H1 (cell line): ENCODE measurements at regions not wholly inside any gene's neighbourhood (a gene's known extent, or its start where the extent isn't known, plus 50 kb on each side); places are given as distances from the start of the nearest gene placed in this dataset.

ENCODE experiments used
- CTCF ChIA-PET: fragments of 300-600 bp; sonication (Branson Sonifier 250); formaldehyde crosslinking; loops from one replicate; lab custom pipeline; 2021; ENCODE audit not compliant: partially characterized antibody; lab: Charles Lee
- POLR2A ChIA-PET: fragments of 300-600 bp; sonication (Branson Sonifier 250); formaldehyde crosslinking; loops from one replicate; lab custom pipeline; 2021; ENCODE audit warnings: inconsistent platforms; ENCODE audit not compliant: partially characterized antibody; lab: Charles Lee
- DNase-seq, 2 experiments: peaks; one replicate each; pipeline versions ENCODE4 v3.0.0 to v3.0.0-alpha.2; 2010 to 2022; ENCODE audit warnings: low spot score in 2 of 2, low read depth in 1 of 2, mixed read lengths in 1 of 2
- FAIRE-seq: peaks from 2 replicates; lab custom pipeline; 2011; peaks lifted over from hg19 to GRCh38; lab: Jason Lieb, UNC
- H2AFZ ChIP-seq: 2 replicates; pipeline ENCODE4 v1.8.1; 2012; ENCODE audit warnings: low read length, inconsistent platforms
- H2AK5ac ChIP-seq: 2 replicates; pipeline ENCODE4 v1.6.1; 2013; ENCODE audit warnings: low read depth, low read length
- H2BK120ac ChIP-seq: replicated peaks from 2 replicates; pipeline ENCODE3; 2013; ENCODE audit warnings: low read depth, low read length, inconsistent platforms
- H2BK12ac ChIP-seq: 2 replicates; pipeline ENCODE4 v1.6.1; 2013; ENCODE audit warnings: low read depth, low read length
- H2BK15ac ChIP-seq: 2 replicates; pipeline ENCODE4 v1.6.1; 2013; ENCODE audit warnings: low read length
- H2BK20ac ChIP-seq: 2 replicates; pipeline ENCODE4 v1.6.1; 2013; ENCODE audit warnings: low read length
- H2BK5ac ChIP-seq: 2 replicates; pipeline ENCODE4 v1.6.1; 2013; ENCODE audit warnings: low read depth, low read length
- H3K14ac ChIP-seq: 2 replicates; pipeline ENCODE4 v1.6.1; 2013; ENCODE audit warnings: inconsistent platforms; ENCODE audit not compliant: insufficient read length
- H3K18ac ChIP-seq: 2 replicates; pipeline ENCODE4 v1.6.1; 2013; ENCODE audit warnings: low read length; ENCODE audit errors: extremely low read depth
- H3K23ac ChIP-seq: 2 replicates; pipeline ENCODE4 v1.6.1; 2013; ENCODE audit warnings: inconsistent platforms; ENCODE audit not compliant: insufficient read length
- H3K23me2 ChIP-seq: 2 replicates; pipeline ENCODE4 v1.6.1; 2013; ENCODE audit warnings: low read depth, low read length
- H3K27ac ChIP-seq: 2 replicates; pipeline ENCODE4 v1.6.1; 2011; ENCODE audit warnings: low read depth, low read length, inconsistent platforms
- H3K27me3 ChIP-seq, 4 experiments: replicated peaks in 1 of 4; 1 replicate in 1 of 4; 2 replicates in 3 of 4; pipeline versions ENCODE4 v1.6.1 to v1.8.1; 2011 to 2013; ENCODE audit warnings: low read length in 3 of 4, mild to moderate bottlenecking in 3 of 4, inconsistent platforms in 2 of 4, mixed read lengths in 2 of 4, moderate library complexity in 1 of 4; ENCODE audit not compliant: control insufficient read depth in 3 of 4, insufficient read depth in 3 of 4; ENCODE audit errors: extremely low read depth in 1 of 4
- H3K36me3 ChIP-seq, 4 experiments: 2 replicates each; pipeline versions ENCODE4 v1.6.1 to v1.8.1; 2011 to 2013; ENCODE audit warnings: mild to moderate bottlenecking in 4 of 4, low read length in 3 of 4, moderate library complexity in 2 of 4, control low read depth in 1 of 4, inconsistent platforms in 1 of 4; ENCODE audit not compliant: insufficient read depth in 4 of 4, control insufficient read depth in 2 of 4
- H3K4ac ChIP-seq: replicated peaks from 2 replicates; pipeline ENCODE3; 2013; ENCODE audit warnings: low read length, low read depth, mixed read lengths, inconsistent platforms; ENCODE audit not compliant: insufficient read length
- H3K4me1 ChIP-seq, 4 experiments: replicated peaks in 1 of 4; 1 replicate in 1 of 4; 2 replicates in 3 of 4; pipeline versions ENCODE4 v1.6.1 to v1.8.1; 2011 to 2013; ENCODE audit warnings: low read length in 3 of 4, inconsistent platforms in 2 of 4, mixed read lengths in 1 of 4; ENCODE audit not compliant: insufficient read depth in 4 of 4, control insufficient read depth in 3 of 4
- H3K4me2 ChIP-seq, 2 experiments: 2 replicates each; pipeline versions ENCODE4 v1.6.1 to v1.8.1; 2011 to 2013; ENCODE audit warnings: low read depth in 2 of 2, low read length in 2 of 2, control low read depth in 1 of 2, inconsistent platforms in 1 of 2, mild to moderate bottlenecking in 1 of 2; ENCODE audit not compliant: insufficient read depth in 1 of 2
- H3K4me3 ChIP-seq, 4 experiments: fragments of 200-600, 300-600 bp in 1 of 4; sonication (generic), shearing (Covaris generic), sonication (Bioruptor Twin) in 1 of 4; 2 replicates each; pipeline versions ENCODE4 v1.5.1 to v1.8.1; 2011 to 2016; ENCODE audit warnings: low read length in 4 of 4, low read depth in 3 of 4, control low read depth in 2 of 4, inconsistent platforms in 2 of 4, mild to moderate bottlenecking in 2 of 4, mixed read lengths in 1 of 4, moderate library complexity in 1 of 4; ENCODE audit not compliant: insufficient read depth in 2 of 4; ENCODE audit errors: extremely low read depth in 1 of 4
- H3K56ac ChIP-seq: replicated peaks from 2 replicates; pipeline ENCODE3; 2013; ENCODE audit warnings: low read depth, mild to moderate bottlenecking, mixed read lengths, low read length, inconsistent platforms; ENCODE audit not compliant: insufficient read length
- H3K79me1 ChIP-seq: 2 replicates; pipeline ENCODE4 v1.6.1; 2013; ENCODE audit warnings: low read depth, low read length, control low read depth
- H3K79me2 ChIP-seq, 2 experiments: 2 replicates each; pipeline versions ENCODE4 v1.6.1 to v1.8.1; 2012 to 2013; ENCODE audit warnings: low read length in 2 of 2, mild to moderate bottlenecking in 2 of 2, inconsistent platforms in 1 of 2; ENCODE audit not compliant: insufficient read depth in 2 of 2, control insufficient read depth in 1 of 2
- H3K9ac ChIP-seq, 4 experiments: replicated peaks in 1 of 4; 1 replicate in 1 of 4; 2 replicates in 3 of 4; pipeline versions ENCODE4 v1.6.1 to v1.8.1; 2011 to 2013; ENCODE audit warnings: low read depth in 3 of 4, low read length in 3 of 4, control low read depth in 2 of 4, mild to moderate bottlenecking in 2 of 4, moderate library complexity in 2 of 4, inconsistent platforms in 1 of 4; ENCODE audit errors: extremely low read depth in 1 of 4
- H3K9me3 ChIP-seq, 2 experiments: 2 replicates each; pipeline versions ENCODE4 v1.6.1 to v1.8.1; 2012 to 2013; ENCODE audit warnings: mild to moderate bottlenecking in 2 of 2, moderate library complexity in 2 of 2, control low read depth in 1 of 2, inconsistent platforms in 1 of 2, low read depth in 1 of 2, low read length in 1 of 2, mixed read lengths in 1 of 2; ENCODE audit not compliant: insufficient read depth in 2 of 2
- H4K20me1 ChIP-seq, 2 experiments: replicated peaks in 1 of 2; 2 replicates each; pipeline versions ENCODE3 to v1.8.1; 2011 to 2013; ENCODE audit warnings: inconsistent platforms in 2 of 2, low read length in 2 of 2, mild to moderate bottlenecking in 1 of 2; ENCODE audit not compliant: insufficient read depth in 2 of 2, control insufficient read depth in 1 of 2
- H4K5ac ChIP-seq: 2 replicates; pipeline ENCODE4 v1.6.1; 2013; ENCODE audit warnings: low read length, low read depth, mixed read lengths, inconsistent platforms; ENCODE audit not compliant: insufficient read length
- H4K8ac ChIP-seq: 2 replicates; pipeline ENCODE4 v1.8.0; 2013; ENCODE audit warnings: mild to moderate bottlenecking, moderate library complexity, low read length, inconsistent platforms; ENCODE audit not compliant: insufficient read depth; ENCODE audit errors: extremely low read depth
- H4K91ac ChIP-seq: replicated peaks from 2 replicates; pipeline ENCODE3; 2013; ENCODE audit warnings: low read length, mixed read lengths, inconsistent platforms; ENCODE audit not compliant: insufficient read length
- BRCA1 ChIP-seq: IDR thresholded peaks from 2 replicates; pipeline ENCODE4 v1.6.1; 2012; ENCODE audit warnings: low read depth, low read length, improper control_type of control experiment
- CBX5 ChIP-seq: fragments of 300-800, 300-1000 bp; sonication (generic); IDR thresholded peaks from 2 replicates; pipeline ENCODE4 v1.7.1; 2016; ENCODE audit warnings: antibody characterized with exemption, low read length, low read depth
- SP4 ChIP-seq: IDR thresholded peaks from 2 replicates; pipeline ENCODE4 v1.6.1; 2012; ENCODE audit warnings: low read length, inconsistent platforms
- TBP ChIP-seq: IDR thresholded peaks from 2 replicates; pipeline ENCODE4 v1.6.1; 2011; ENCODE audit warnings: low read depth, low read length, improper control_type of control experiment
- WGBS, 2 experiments: shearing (Covaris generic) in 1 of 2; methylation state at CpG; one replicate each; pipeline versions ENCODE4 v1.1.6 to v1.1.7; 2013 to 2015; ENCODE audit warnings: low lambda C conversion rate in 2 of 2, mixed read lengths in 2 of 2, inconsistent platforms in 1 of 2, low coverage in 1 of 2, missing lambda C conversion rate in 1 of 2; ENCODE audit not compliant: insufficient replicate concordance in 2 of 2, insufficient coverage in 1 of 2, insufficient read length in 1 of 2; ENCODE audit errors: extremely low coverage in 1 of 2, missing lambda C conversion rate in 1 of 2; 5-methylcytosine and 5-hydroxymethylcytosine counted together

GRCh38 chr9:118659011-118659410 lies 710.2 kb downstream of the BRINP1 start:
- Histone ChIP-seq H3K56ac (no peak overlapping the region), H4K8ac (no peak overlapping the region), H3K23me2 (no peaks in the 10 kb centered on the region), H4K20me1 (no peaks in the 10 kb centered on the region), H3K9me3 (no peaks in the 10 kb centered on the region), H3K9ac (no peak overlapping the region), H2AK5ac (no peak overlapping the region), H2BK12ac (no peak overlapping the region), H3K27me3 (no peaks in the 10 kb centered on the region), H4K91ac (no peak overlapping the region), H3K4me3 (no peak overlapping the region), H3K79me2 (no peaks in the 10 kb centered on the region), H3K36me3 (no peaks in the 10 kb centered on the region), H2BK20ac (no peak overlapping the region), H2BK120ac (no peak overlapping the region), H2BK15ac (no peak overlapping the region), H3K23ac (no peak overlapping the region), H3K79me1 (no peaks in the 10 kb centered on the region), H3K14ac (no peak overlapping the region), H3K27ac (no peak overlapping the region), H3K18ac (no peak overlapping the region), H3K4me2 (no peak overlapping the region), H2AFZ (no peak overlapping the region), H3K4ac (no peak overlapping the region), H4K5ac (no peak overlapping the region), H2BK5ac (no peak overlapping the region), H3K4me1 (no peaks in the 10 kb centered on the region)
- no peak for FAIRE-seq
- TF ChIP-seq CBX5 (no peak), BRCA1 (no peak), SP4 (no peak), TBP (no peak)
- ChIA-PET CTCF (no interaction called here), POLR2A (no interaction called here)
- DNase-seq: no peak
- 85% methylated on average over 6 of the region's 6 CpGs; no CpG with 5 or more reads in 1 of the 2 experiments for WGBS, 2 experiments
